ENCODE measurements at regions not wholly inside any gene's neighbourhood (a gene's known extent, or its start where the extent isn't known, plus 50 kb on each side); places are given as distances from the start of the nearest gene placed in this dataset.
"Not testable (repeated sequence)": the region's sequence is repeated elsewhere in the genome, so short reads cannot be mapped to it uniquely, and the experiment has no call there.

- TF ChIP-seq POLR2A (IDR thresholded peaks at IDR 0.05) (no peak), POLR2AphosphoS5 (IDR thresholded peaks at IDR 0.05) (no peak), CTCF (IDR thresholded peaks at IDR 0.05 in 8 of 11, conservative IDR thresholded peaks at IDR 0.05 in 3 of 11) (no peak)
- H3K36me3 ChIP-seq: no peaks in the 10 kb centered on the region
- no peak overlapping the region for H3K4me3 ChIP-seq
- H3K27me3 ChIP-seq (replicated peaks in 1 of 7): no peaks in the 10 kb centered on the region
- no peaks in the 10 kb centered on the region for H3K4me1 ChIP-seq
- DNase-seq: peak; percentile 56
- intact Hi-C loops (cut with DNase I; ENCODE audit: low total_unique reads): no loop called here
- no peak overlapping the region for H3K27ac ChIP-seq
- peaks cover 0 to 46% (median 29%) of the 10 kb centered on the region in 8 donors for H3K9me3 ChIP-seq
Measured at GRCh38 chr16:35214840-35215239, 1755.4 kb downstream of the TP53TG3F start.

- no peak overlapping the region for H3K4me3 ChIP-seq
- TF ChIP-seq POLR2AphosphoS5 (IDR thresholded peaks at IDR 0.05): no peak
- TF ChIP-seq POLR2A (IDR thresholded peaks at IDR 0.05): no peak
- no peak for TF ChIP-seq CTCF (IDR thresholded peaks at IDR 0.05 in 8 of 11, conservative IDR thresholded peaks at IDR 0.05 in 3 of 11)
- no peaks in the 10 kb centered on the region for H3K4me1 ChIP-seq
- DNase-seq: no peak
- no peaks in the 10 kb centered on the region for H3K36me3 ChIP-seq
- no peak overlapping the region for H3K27ac ChIP-seq
- intact Hi-C loops (cut with DNase I; ENCODE audit: low total_unique reads): no loop called here
- peaks cover 0 to 46% (median 28%) of the 10 kb centered on the region in 8 donors for H3K9me3 ChIP-seq
- H3K27me3 ChIP-seq (replicated peaks in 1 of 7): no peaks in the 10 kb centered on the region
- WGBS, 5 donors: 86 to 91% (median 88%) methylated on average over 3 of the region's 3 CpGs
Measured at GRCh38 chr16:35215287-35215686, 1755.9 kb downstream of the TP53TG3F start.

GRCh38 chr16:35216261-35216660 is 1756.8 kb downstream of the TP53TG3F start:
- H3K36me3 ChIP-seq; H3K27me3 ChIP-seq (replicated peaks in 1 of 7); H3K4me1 ChIP-seq; intact Hi-C loops (cut with DNase I; ENCODE audit: low total_unique reads); H3K27ac ChIP-seq; H3K4me3 ChIP-seq: not testable (repeated sequence)
- DNase-seq: peak; percentile 48
- H3K9me3 ChIP-seq: peaks cover 0 to 48% (median 27%) of the 10 kb centered on the region in 8 donors
- 59 to 75% (median 67%) methylated on average over 3 to 6 of the region's 6 CpGs for WGBS, 5 donors

- intact Hi-C loops (cut with DNase I; ENCODE audit: low total_unique reads): no loop called here
- Histone ChIP-seq H3K27ac (no peak overlapping the region), H3K4me1 (no peaks in the 10 kb centered on the region), H3K36me3 (no peaks in the 10 kb centered on the region), H3K27me3 (replicated peaks in 1 of 7) (no peaks in the 10 kb centered on the region), H3K4me3 (no peak overlapping the region), H3K9me3 (peaks cover 0 to 54% (median 34%) of the 10 kb centered on the region in 8 donors)
- WGBS, 5 donors: 82 to 89% (median 86%) methylated on average over 25 to 32 of the region's 32 CpGs
- no peak for TF ChIP-seq CTCF (IDR thresholded peaks at IDR 0.05 in 8 of 11, conservative IDR thresholded peaks at IDR 0.05 in 3 of 11)
- peak; percentile 60 for DNase-seq
Measured at GRCh38 chr16:35221482-35222185, 1762.2 kb downstream of the TP53TG3F start.

GRCh38 chr16:35234679-35235078 is 1775.3 kb downstream of the TP53TG3F start:
- no peaks in the 10 kb centered on the region for H3K36me3 ChIP-seq
- H3K27ac ChIP-seq: no peak overlapping the region
- no peaks in the 10 kb centered on the region for H3K27me3 ChIP-seq (replicated peaks in 1 of 7)
- no peak for TF ChIP-seq CTCF (IDR thresholded peaks at IDR 0.05 in 8 of 11, conservative IDR thresholded peaks at IDR 0.05 in 3 of 11)
- TF ChIP-seq POLR2AphosphoS5 (IDR thresholded peaks at IDR 0.05): no peak
- no peak for TF ChIP-seq POLR2A (IDR thresholded peaks at IDR 0.05)
- H3K4me3 ChIP-seq: no peak overlapping the region
- DNase-seq: no peak
- H3K9me3 ChIP-seq: peaks cover 0 to 67% (median 40%) of the 10 kb centered on the region in 8 donors
- intact Hi-C loops (cut with DNase I; ENCODE audit: low total_unique reads): no loop called here
- no peaks in the 10 kb centered on the region for H3K4me1 ChIP-seq
- 54 to 71% (median 61%) methylated on average over 2 of the region's 2 CpGs for WGBS, 5 donors
